Hematopoietic multipotent progenitor cell treated with erythropoietin and hydrocortisone succinate and interleukin-3 and kit ligand, for 4 days (in vitro differentiated cells): ENCODE measurements at regions not wholly inside any gene's neighbourhood (a gene's known extent, or its start where the extent isn't known, plus 50 kb on each side); places are given as distances from the start of the nearest gene placed in this dataset.
"Not testable (repeated sequence)": the region's sequence is repeated elsewhere in the genome, so short reads cannot be mapped to it uniquely, and the experiment has no call there.

Source experiments
- DNase-seq: peaks from one replicate; pipeline ENCODE4 v3.0.0-alpha.2; 2015

- no peak for DNase-seq
Measured at GRCh38 chr5:172546196-172546595, 91.9 kb upstream of the SH3PXD2B start.

GRCh38 chr5:172545291-172545801 lies 91.0 kb upstream of the SH3PXD2B start:
- DNase-seq, result no peak

GRCh38 chr5:172544371-172545095 lies 90.2 kb upstream of the SH3PXD2B start:
- no peak for DNase-seq

GRCh38 chr5:172543484-172544298 lies 89.4 kb upstream of the SH3PXD2B start:
- DNase-seq, result no peak

GRCh38 chr5:172542651-172543131 lies 88.4 kb upstream of the SH3PXD2B start:
- no peak for DNase-seq

GRCh38 chr5:172541773-172542136 lies 87.4 kb upstream of the SH3PXD2B start:
- no peak for DNase-seq

GRCh38 chr5:172541099-172541772 lies 86.9 kb upstream of the SH3PXD2B start:
- no peak for DNase-seq

- no peak for DNase-seq
Measured at GRCh38 chr5:172540099-172540870, 86.0 kb upstream of the SH3PXD2B start.

- no peak for DNase-seq
Measured at GRCh38 chr5:172535108-172535445, 80.8 kb upstream of the SH3PXD2B start.

- no peak for DNase-seq
Measured at GRCh38 chr5:172534229-172535107, 80.1 kb upstream of the SH3PXD2B start.

- DNase-seq, result no peak
Measured at GRCh38 chr5:172533399-172534228, 79.3 kb upstream of the SH3PXD2B start.

GRCh38 chr5:172533058-172533398 lies 78.7 kb upstream of the SH3PXD2B start:
- DNase-seq, result no peak

- not testable (repeated sequence) for DNase-seq
Measured at GRCh38 chr5:172532439-172532838, 78.1 kb upstream of the SH3PXD2B start.

- DNase-seq, result no peak
Measured at GRCh38 chr5:172531704-172532026, 77.3 kb upstream of the SH3PXD2B start.

GRCh38 chr5:172530878-172531703 lies 76.8 kb upstream of the SH3PXD2B start:
- no peak for DNase-seq

GRCh38 chr5:172530406-172530805 lies 76.1 kb upstream of the SH3PXD2B start:
- no peak for DNase-seq

GRCh38 chr5:172529896-172530295 lies 75.6 kb upstream of the SH3PXD2B start:
- DNase-seq, result no peak

GRCh38 chr5:172528440-172528839 lies 74.1 kb upstream of the SH3PXD2B start:
- no peak for DNase-seq

GRCh38 chr5:172527559-172527958 lies 73.2 kb upstream of the SH3PXD2B start:
- no peak for DNase-seq

GRCh38 chr5:172525996-172526360 lies 71.7 kb upstream of the SH3PXD2B start:
- no peak for DNase-seq
